Skin of body (tissue), 1 donor: ENCODE measurements at regions not wholly inside any gene's neighbourhood (a gene's known extent, or its start where the extent isn't known, plus 50 kb on each side); places are given as distances from the start of the nearest gene placed in this dataset.
A peak's percentile ranks its signal among the peaks of the same experiment; 100 is the strongest.

Experiments used
- DNase-seq: peaks from one replicate; lab custom pipeline; 2025; lab: John Stamatoyannopoulos, UW

GRCh38 chr14:61132894-61133293 is 148.2 kb downstream of the TMEM30B start:
- no peak for DNase-seq

- DNase-seq: no peak
Observed at GRCh38 chr14:61132336-61132735, 148.8 kb downstream of the TMEM30B start.

GRCh38 chr14:61130512-61131260 is 149.6 kb downstream of the SLC38A6 start:
- DNase-seq: no peak

GRCh38 chr14:61129168-61129745 is 148.2 kb downstream of the SLC38A6 start:
- DNase-seq: no peak

- no peak for DNase-seq
Observed at GRCh38 chr14:61128382-61129167, 147.5 kb downstream of the SLC38A6 start.

- DNase-seq: no peak
Observed at GRCh38 chr14:61126603-61127498, 145.8 kb downstream of the SLC38A6 start.

- DNase-seq: peak; percentile 29
Observed at GRCh38 chr14:61125867-61126572, 145.0 kb downstream of the SLC38A6 start.

- DNase-seq: peak; percentile 29
Observed at GRCh38 chr14:61125041-61125866, 144.2 kb downstream of the SLC38A6 start.

- no peak for DNase-seq
Observed at GRCh38 chr14:61122862-61123261, 141.8 kb downstream of the SLC38A6 start.

- no peak for DNase-seq
Observed at GRCh38 chr14:61121355-61121787, 140.3 kb downstream of the SLC38A6 start.

- no peak for DNase-seq
Observed at GRCh38 chr14:61120576-61120975, 139.5 kb downstream of the SLC38A6 start.

- no peak for DNase-seq
Observed at GRCh38 chr14:61119006-61119405, 138.0 kb downstream of the SLC38A6 start.

- DNase-seq: no peak
Observed at GRCh38 chr14:61116369-61116768, 135.3 kb downstream of the SLC38A6 start.

GRCh38 chr14:61113561-61114225 is 132.6 kb downstream of the SLC38A6 start:
- DNase-seq: no peak

GRCh38 chr14:61112506-61112905 is 131.5 kb downstream of the SLC38A6 start:
- DNase-seq: no peak

- no peak for DNase-seq
Observed at GRCh38 chr14:61111731-61112130, 130.7 kb downstream of the SLC38A6 start.

- DNase-seq: peak; percentile 31
Observed at GRCh38 chr14:61111209-61111665, 130.2 kb downstream of the SLC38A6 start.

GRCh38 chr14:61110316-61111082 is 129.5 kb downstream of the SLC38A6 start:
- no peak for DNase-seq
